Gastroesophageal sphincter (tissue), 3 donors: ENCODE measurements at regions not wholly inside any gene's neighbourhood (a gene's known extent, or its start where the extent isn't known, plus 50 kb on each side); places are given as distances from the start of the nearest gene placed in this dataset.

Experiments
- EP300 ChIP-seq: sonication (generic); formaldehyde crosslinking; IDR thresholded peaks from one replicate; pipeline ENCODE4 v1.6.1; 2017; ENCODE audit warnings: antibody characterized with exemption, mild to moderate bottlenecking
- POLR2A ChIP-seq, 2 donors: fragments of 450-650 bp; IDR thresholded peaks; one replicate each; pipeline ENCODE4 v1.6.1; 2017; ENCODE audit warnings: antibody characterized with exemption in 2 of 2, mild to moderate bottlenecking in 2 of 2, moderate library complexity in 1 of 2
- POLR2AphosphoS5 ChIP-seq: sonication (generic); formaldehyde crosslinking; IDR thresholded peaks from one replicate; pipeline ENCODE4 v1.6.1; 2017; ENCODE audit warnings: antibody characterized with exemption
- TF ChIP-seq, protein P1 (sequence below), 4 experiments: fragments of 200-600 bp in 2 of 4; fragments of 450-650 bp in 2 of 4; sonication (generic) in 1 of 4; IDR thresholded peaks; one replicate each; pipeline ENCODE4 v1.5.1; 2017 to 2019; ENCODE audit warnings: antibody characterized with exemption in 4 of 4, mild to moderate bottlenecking in 2 of 4, moderate library complexity in 2 of 4

- TF ChIP-seq EP300 (no peak), POLR2AphosphoS5 (no peak), POLR2A (IDR thresholded peaks at IDR 0.05) (no peak)
- TF ChIP-seq, protein P1, sequence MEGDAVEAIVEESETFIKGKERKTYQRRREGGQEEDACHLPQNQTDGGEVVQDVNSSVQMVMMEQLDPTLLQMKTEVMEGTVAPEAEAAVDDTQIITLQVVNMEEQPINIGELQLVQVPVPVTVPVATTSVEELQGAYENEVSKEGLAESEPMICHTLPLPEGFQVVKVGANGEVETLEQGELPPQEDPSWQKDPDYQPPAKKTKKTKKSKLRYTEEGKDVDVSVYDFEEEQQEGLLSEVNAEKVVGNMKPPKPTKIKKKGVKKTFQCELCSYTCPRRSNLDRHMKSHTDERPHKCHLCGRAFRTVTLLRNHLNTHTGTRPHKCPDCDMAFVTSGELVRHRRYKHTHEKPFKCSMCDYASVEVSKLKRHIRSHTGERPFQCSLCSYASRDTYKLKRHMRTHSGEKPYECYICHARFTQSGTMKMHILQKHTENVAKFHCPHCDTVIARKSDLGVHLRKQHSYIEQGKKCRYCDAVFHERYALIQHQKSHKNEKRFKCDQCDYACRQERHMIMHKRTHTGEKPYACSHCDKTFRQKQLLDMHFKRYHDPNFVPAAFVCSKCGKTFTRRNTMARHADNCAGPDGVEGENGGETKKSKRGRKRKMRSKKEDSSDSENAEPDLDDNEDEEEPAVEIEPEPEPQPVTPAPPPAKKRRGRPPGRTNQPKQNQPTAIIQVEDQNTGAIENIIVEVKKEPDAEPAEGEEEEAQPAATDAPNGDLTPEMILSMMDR (IDR thresholded peaks at IDR 0.05) = no peak
Observed at GRCh38 chr7:93779115-93779514, 111.4 kb downstream of the TFPI2 start.
